SK-N-MC (cell line): ENCODE measurements at regions not wholly inside any gene's neighbourhood (a gene's known extent, or its start where the extent isn't known, plus 50 kb on each side); places are given as distances from the start of the nearest gene placed in this dataset.

Experiments
- DNase-seq: peaks from one replicate; pipeline ENCODE4 v3.0.0-alpha.2; 2011; ENCODE audit warnings: low read depth, low spot score
- H3K27ac ChIP-seq: fragments of 200-600 bp; sonication (generic); 2 replicates; pipeline ENCODE4 v1.5.1; 2016; ENCODE audit warnings: mixed run types
- H3K36me3 ChIP-seq: fragments of 200-600 bp; sonication (generic); 2 replicates; pipeline ENCODE4 v1.6.1; 2017; ENCODE audit warnings: antibody characterized with exemption, low read length, mixed read lengths; ENCODE audit not compliant: insufficient read depth
- H3K4me3 ChIP-seq: fragments of 200-600 bp; sonication (generic); 2 replicates; pipeline ENCODE4 v1.5.1; 2016
- H3K9ac ChIP-seq: fragments of 200-600 bp; sonication (generic); 2 replicates; pipeline ENCODE4 v1.8.0; 2017; ENCODE audit warnings: mixed run types, mixed read lengths; ENCODE audit not compliant: insufficient read length
- H3K9me3 ChIP-seq: fragments of 200-600 bp; sonication (generic); 2 replicates; pipeline ENCODE4 v1.6.1; 2017; ENCODE audit warnings: low read depth, mild to moderate bottlenecking, antibody characterized with exemption, low read length, moderate library complexity, mixed read lengths
- EZH2 ChIP-seq: fragments of 200-600 bp; sonication (generic); IDR thresholded peaks from one replicate; pipeline ENCODE4 v1.6.1; 2017; ENCODE audit warnings: antibody characterized with exemption
- FOXP2 ChIP-seq: optimal IDR thresholded peaks from 2 replicates; pipeline ENCODE3; 2011; ENCODE audit warnings: mild to moderate bottlenecking, moderate library complexity; ENCODE audit not compliant: insufficient read depth; ENCODE audit errors: extremely low read length, control extremely low read depth
- POLR2AphosphoS5 ChIP-seq: IDR thresholded peaks from 2 replicates; pipeline ENCODE4 v1.6.1; 2012; ENCODE audit warnings: mild to moderate bottlenecking, low read depth, low read length, borderline replicate concordance

DNA sequence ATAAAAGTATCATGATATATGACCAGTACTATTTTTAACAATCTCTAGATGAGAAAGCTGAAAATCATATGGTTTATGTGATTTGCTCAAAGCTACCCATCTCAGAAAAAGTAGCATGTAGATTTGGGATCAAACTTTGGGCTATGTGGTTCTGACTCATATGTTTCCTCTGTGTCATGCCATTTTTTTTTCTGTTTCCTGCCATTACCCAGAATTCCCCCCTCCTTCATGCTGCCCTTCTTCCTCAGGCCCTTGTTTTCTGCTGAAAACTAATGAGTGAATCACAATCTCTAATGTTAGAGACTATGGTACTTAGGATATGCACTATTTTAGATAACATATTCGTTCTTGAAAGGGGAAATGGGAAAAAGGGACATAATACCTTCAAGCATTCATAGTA is 80.7 kb downstream of the JRKL start:
- H3K27ac ChIP-seq: no peak overlapping the region
- no peaks in the 10 kb centered on the region for H3K9me3 ChIP-seq
- no peak overlapping the region for H3K4me3 ChIP-seq
- H3K9ac ChIP-seq: no peak overlapping the region
- H3K36me3 ChIP-seq: no peaks in the 10 kb centered on the region
- TF ChIP-seq FOXP2 (no peak), POLR2AphosphoS5 (no peak), EZH2 (no peak)
- no peak for DNase-seq

DNA sequence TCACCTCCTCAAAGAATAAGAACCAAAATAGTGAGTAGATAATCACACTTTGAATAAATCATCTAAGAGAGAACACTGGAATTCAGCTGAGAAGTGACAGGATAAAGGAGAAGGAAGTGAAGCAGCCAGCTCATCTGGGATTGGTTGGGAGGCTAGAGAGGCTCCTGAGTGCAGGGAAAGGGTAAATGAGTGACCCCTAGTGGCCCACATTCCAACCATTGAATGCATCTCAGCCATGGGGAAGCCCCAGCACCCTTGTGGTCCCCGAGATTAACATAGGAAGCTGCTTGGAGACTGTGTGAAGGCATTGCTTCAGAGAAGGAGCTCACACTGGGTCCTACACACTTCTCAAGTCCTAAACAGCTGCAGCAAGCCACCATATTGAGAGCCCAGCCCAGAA is 82.3 kb downstream of the JRKL start:
- TF ChIP-seq FOXP2: no peak
- TF ChIP-seq POLR2AphosphoS5: no peak
- TF ChIP-seq EZH2: no peak
- no peaks in the 10 kb centered on the region for H3K36me3 ChIP-seq
- DNase-seq: no peak
- no peak overlapping the region for H3K27ac ChIP-seq
- no peaks in the 10 kb centered on the region for H3K9me3 ChIP-seq
- no peak overlapping the region for H3K4me3 ChIP-seq
- H3K9ac ChIP-seq: no peak overlapping the region

DNA sequence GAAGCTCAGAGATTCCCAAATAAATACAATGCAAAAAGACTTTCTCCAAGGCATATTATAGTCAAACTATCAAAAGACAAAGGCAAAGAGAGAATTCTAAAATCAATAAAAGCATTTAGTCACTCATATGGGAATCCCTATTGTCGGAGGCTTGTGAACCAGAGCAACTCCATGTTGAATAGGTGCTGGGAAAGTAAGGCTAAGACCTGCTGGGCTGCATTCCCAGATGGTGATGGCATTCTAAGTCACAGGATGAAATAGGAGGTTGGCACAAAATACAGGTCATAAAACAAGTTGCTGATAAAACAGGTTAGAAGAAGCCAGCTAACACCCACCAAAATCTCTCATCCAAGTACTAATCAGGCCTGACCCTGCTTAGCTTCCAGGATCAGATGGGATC is 84.5 kb downstream of the JRKL start:
- Histone ChIP-seq H3K27ac (no peak overlapping the region), H3K9me3 (no peaks in the 10 kb centered on the region), H3K9ac (no peak overlapping the region), H3K36me3 (no peaks in the 10 kb centered on the region), H3K4me3 (no peak overlapping the region)
- DNase-seq: no peak
- TF ChIP-seq EZH2 (no peak), POLR2AphosphoS5 (no peak), FOXP2 (no peak)

DNA sequence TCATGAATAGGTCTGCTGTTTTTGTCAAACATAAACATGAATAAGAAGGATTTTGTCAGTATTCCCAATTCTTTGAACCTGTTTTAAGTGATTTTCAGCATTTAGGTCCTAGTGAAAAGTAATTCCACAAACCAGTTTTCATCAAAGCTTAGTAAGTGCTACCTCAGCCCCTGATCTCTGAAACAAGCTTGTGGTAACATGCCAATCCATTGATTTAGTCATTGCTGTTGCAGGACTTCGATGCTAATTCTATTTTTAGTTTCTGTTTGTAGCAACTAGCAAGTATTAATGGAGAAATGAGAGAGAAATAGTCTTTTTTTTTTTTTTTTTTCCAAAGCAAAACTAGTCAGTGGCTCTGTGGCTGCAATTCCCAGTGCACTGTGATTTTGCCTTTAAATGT is 91.4 kb downstream of the JRKL start:
- no peak for DNase-seq

DNA sequence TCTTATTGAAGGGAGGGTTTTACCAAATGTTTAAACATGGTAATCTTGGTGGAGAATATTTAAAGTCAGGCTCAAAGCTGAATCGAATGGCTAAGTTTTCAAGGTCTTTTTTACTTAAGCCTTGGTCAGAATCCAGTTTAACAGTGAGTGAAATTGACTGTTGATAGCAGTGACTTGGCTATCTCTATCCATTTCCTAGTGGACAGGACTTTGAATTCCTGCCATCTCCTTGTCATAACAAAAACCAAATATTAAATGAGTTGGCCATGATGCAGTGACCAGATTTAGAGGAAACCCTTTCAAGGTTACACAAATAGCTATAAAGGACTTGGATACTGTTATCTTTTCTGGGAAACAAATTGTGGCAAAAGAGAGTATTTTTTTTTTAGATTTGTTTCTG is 92.0 kb downstream of the JRKL start:
- no peak overlapping the region for H3K4me3 ChIP-seq
- H3K27ac ChIP-seq: no peak overlapping the region

More for the DNA sequence above, 91.4 kb downstream of the JRKL start:
- TF ChIP-seq EZH2 (no peak), FOXP2 (no peak), POLR2AphosphoS5 (no peak)
- H3K36me3 ChIP-seq: no peaks in the 10 kb centered on the region
- no peak overlapping the region for H3K4me3 ChIP-seq
- no peak overlapping the region for H3K9ac ChIP-seq
- H3K9me3 ChIP-seq: no peaks in the 10 kb centered on the region
- H3K27ac ChIP-seq: no peak overlapping the region

DNA sequence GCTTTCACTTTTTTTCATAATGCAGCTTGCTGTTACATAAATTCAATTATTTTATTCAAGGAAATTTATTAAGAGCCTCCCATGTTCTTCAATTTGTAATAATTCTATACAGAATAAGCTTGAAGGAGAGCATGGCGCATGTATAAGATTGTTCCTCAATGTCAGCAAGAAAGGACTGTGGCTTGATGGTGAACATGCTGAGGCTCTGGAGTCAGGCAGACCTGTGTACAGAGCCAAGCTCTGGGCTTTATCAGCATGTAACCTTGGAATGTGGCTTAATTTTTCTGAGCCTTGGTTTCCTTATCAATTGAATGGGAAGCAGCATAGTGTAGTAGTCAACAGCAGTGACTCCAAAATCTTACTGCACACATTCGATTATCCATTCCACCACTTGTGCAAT is 92.4 kb downstream of the JRKL start:
- no peak for DNase-seq
- TF ChIP-seq FOXP2 (no peak), EZH2 (no peak), POLR2AphosphoS5 (no peak)
- no peak overlapping the region for H3K4me3 ChIP-seq
- no peak overlapping the region for H3K27ac ChIP-seq
- no peaks in the 10 kb centered on the region for H3K9me3 ChIP-seq
- H3K36me3 ChIP-seq: no peaks in the 10 kb centered on the region
- no peak overlapping the region for H3K9ac ChIP-seq

More for the DNA sequence above, 92.0 kb downstream of the JRKL start:
- no peaks in the 10 kb centered on the region for H3K9me3 ChIP-seq
- TF ChIP-seq FOXP2: no peak
- no peak for TF ChIP-seq POLR2AphosphoS5
- no peak for TF ChIP-seq EZH2
- no peak for DNase-seq
- no peaks in the 10 kb centered on the region for H3K36me3 ChIP-seq
- no peak overlapping the region for H3K9ac ChIP-seq

DNA sequence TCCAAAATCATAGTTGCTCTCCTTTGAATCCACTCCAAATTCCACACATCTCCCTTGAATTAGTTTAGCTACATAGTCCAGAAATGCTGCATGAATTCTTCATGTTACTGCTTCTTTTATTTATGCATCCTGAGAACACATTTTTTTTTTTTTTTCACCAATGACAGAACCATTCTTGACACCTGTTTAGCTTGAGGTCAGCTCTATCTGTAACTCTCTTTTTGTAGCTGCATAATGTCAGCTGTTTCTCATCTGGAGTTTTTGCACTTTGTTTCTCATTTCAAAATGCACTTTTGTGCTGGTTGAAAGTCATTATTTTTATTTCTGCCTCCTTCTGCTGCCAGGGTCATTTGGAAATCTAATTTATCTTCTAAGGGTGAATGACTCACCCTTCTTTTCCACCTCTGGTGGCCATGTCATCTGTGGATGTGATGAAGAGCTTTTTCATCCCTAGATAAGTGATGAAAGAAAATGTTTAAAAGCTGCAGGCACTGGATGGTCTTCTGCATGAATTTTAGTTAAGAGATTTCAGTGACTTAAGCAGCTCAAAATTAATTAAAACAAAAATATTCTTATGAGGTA is 93.7 kb downstream of the JRKL start:
- DNase-seq: no peak
- Histone ChIP-seq H3K36me3 (no peaks in the 10 kb centered on the region), H3K9me3 (no peaks in the 10 kb centered on the region), H3K27ac (no peak overlapping the region), H3K4me3 (no peak overlapping the region), H3K9ac (no peak overlapping the region)
- TF ChIP-seq POLR2AphosphoS5 (no peak), FOXP2 (no peak), EZH2 (no peak)

DNA sequence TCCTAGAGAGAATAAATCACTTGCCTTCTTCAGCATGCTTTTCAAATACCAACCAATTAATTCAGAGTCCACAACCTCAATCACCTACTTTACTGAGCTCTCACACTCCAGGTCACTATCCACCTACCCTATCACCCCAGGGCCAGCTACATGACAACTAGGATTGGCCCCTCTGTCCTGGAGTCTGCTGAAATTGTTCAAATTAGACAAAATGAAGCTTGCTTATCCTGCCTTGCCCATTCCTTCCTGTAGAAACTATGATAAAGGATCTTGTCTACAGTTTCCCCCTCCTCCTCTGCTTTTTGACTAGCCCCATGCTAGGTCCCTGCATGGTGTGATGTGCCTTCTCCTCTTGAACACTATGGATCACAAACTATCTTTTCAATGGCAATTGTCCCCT is 94.5 kb downstream of the JRKL start:
- Histone ChIP-seq H3K4me3 (no peak overlapping the region), H3K36me3 (no peaks in the 10 kb centered on the region), H3K9ac (no peak overlapping the region), H3K9me3 (no peaks in the 10 kb centered on the region), H3K27ac (no peak overlapping the region)
- TF ChIP-seq EZH2: no peak
- no peak for TF ChIP-seq FOXP2
- no peak for TF ChIP-seq POLR2AphosphoS5
- no peak for DNase-seq
